ENCODE measurements at regions not wholly inside any gene's neighbourhood (a gene's known extent, or its start where the extent isn't known, plus 50 kb on each side); places are given as distances from the start of the nearest gene placed in this dataset.
A peak's percentile ranks its signal among the peaks of the same experiment; 100 is the strongest.

GRCh38 chr9:97802276-97802675, 50.8 kb upstream of the FOXE1 start:
- H3K36me3 ChIP-seq (ENCODE audit: low read depth), result no peaks in the 10 kb centered on the region
- intact Hi-C loops (cut with DNase I, micrococcal nuclease), result no loop called here
- H3K9me3 ChIP-seq, result no peaks in the 10 kb centered on the region
- no peak overlapping the region for H3K4me3 ChIP-seq
- ATAC-seq (no peak), DNase-seq (no peak)
- H3K4me1 ChIP-seq (ENCODE audit: low read depth), result peaks cover 7% of the 10 kb centered on the region
- no peak for TF ChIP-seq CTCF (IDR thresholded peaks at IDR 0.05)

GRCh38 chr9:97803167-97804058, 49.6 kb upstream of the FOXE1 start:
- intact Hi-C loops (cut with DNase I, micrococcal nuclease), result no loop called here
- H3K36me3 ChIP-seq (ENCODE audit: low read depth), result no peaks in the 10 kb centered on the region
- DNase-seq (peak; percentile 81 to 84 (median 83)), ATAC-seq (peak; percentile 100)
- no peaks in the 10 kb centered on the region for H3K9me3 ChIP-seq
- no peak overlapping the region for H3K4me3 ChIP-seq
- TF ChIP-seq CTCF (IDR thresholded peaks at IDR 0.05), result no peak
- peaks cover 7% of the 10 kb centered on the region for H3K4me1 ChIP-seq (ENCODE audit: low read depth)
